ENCODE measurements at regions not wholly inside any gene's neighbourhood (a gene's known extent, or its start where the extent isn't known, plus 50 kb on each side); places are given as distances from the start of the nearest gene placed in this dataset.

DNA sequence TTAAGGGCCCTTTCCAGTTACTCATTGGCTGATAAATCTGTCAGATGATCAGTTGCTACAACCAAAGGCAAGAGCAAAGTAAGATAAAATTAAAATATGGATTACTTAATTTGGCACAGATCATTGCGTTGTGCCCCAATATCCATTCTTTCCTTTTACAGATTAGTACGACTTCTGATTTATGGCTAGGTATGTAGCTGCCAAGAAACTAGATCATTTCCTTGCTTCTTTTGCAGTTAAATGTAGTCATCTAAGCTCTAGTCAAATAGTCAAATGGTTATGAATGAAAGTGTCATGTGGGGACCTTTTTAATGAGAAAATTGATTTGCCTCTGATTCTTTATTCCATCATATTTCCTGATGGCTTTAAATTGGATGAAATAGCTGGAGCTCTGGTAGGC is 1039.9 kb upstream of the FLRT2 start:
- H3K27ac Mint-ChIP-seq: no peak overlapping the region
- no peak for DNase-seq (ENCODE audit: low spot score)
- no peaks in the 10 kb centered on the region for H3K27me3 Mint-ChIP-seq (ENCODE audit: low read depth)
- ChIA-PET POLR2A (no interaction called here), CTCF (no interaction called here)
- no peak for TF ChIP-seq GTF2I (CRISPR knock-in tag; conservative IDR thresholded peaks at IDR 0.05)
- no peak for TF ChIP-seq MYBL2 (CRISPR knock-in tag; IDR thresholded peaks at IDR 0.05)
- no peak for TF ChIP-seq MXD4 (CRISPR knock-in tag; IDR thresholded peaks at IDR 0.05; ENCODE audit: borderline replicate concordance)
- TF ChIP-seq ZNF671 (CRISPR knock-in tag; IDR thresholded peaks at IDR 0.05): no peak
- TF ChIP-seq, protein P1, sequence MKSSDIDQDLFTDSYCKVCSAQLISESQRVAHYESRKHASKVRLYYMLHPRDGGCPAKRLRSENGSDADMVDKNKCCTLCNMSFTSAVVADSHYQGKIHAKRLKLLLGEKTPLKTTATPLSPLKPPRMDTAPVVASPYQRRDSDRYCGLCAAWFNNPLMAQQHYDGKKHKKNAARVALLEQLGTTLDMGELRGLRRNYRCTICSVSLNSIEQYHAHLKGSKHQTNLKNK (CRISPR knock-in tag; IDR thresholded peaks at IDR 0.05): no peak
- TF ChIP-seq, protein P2, sequence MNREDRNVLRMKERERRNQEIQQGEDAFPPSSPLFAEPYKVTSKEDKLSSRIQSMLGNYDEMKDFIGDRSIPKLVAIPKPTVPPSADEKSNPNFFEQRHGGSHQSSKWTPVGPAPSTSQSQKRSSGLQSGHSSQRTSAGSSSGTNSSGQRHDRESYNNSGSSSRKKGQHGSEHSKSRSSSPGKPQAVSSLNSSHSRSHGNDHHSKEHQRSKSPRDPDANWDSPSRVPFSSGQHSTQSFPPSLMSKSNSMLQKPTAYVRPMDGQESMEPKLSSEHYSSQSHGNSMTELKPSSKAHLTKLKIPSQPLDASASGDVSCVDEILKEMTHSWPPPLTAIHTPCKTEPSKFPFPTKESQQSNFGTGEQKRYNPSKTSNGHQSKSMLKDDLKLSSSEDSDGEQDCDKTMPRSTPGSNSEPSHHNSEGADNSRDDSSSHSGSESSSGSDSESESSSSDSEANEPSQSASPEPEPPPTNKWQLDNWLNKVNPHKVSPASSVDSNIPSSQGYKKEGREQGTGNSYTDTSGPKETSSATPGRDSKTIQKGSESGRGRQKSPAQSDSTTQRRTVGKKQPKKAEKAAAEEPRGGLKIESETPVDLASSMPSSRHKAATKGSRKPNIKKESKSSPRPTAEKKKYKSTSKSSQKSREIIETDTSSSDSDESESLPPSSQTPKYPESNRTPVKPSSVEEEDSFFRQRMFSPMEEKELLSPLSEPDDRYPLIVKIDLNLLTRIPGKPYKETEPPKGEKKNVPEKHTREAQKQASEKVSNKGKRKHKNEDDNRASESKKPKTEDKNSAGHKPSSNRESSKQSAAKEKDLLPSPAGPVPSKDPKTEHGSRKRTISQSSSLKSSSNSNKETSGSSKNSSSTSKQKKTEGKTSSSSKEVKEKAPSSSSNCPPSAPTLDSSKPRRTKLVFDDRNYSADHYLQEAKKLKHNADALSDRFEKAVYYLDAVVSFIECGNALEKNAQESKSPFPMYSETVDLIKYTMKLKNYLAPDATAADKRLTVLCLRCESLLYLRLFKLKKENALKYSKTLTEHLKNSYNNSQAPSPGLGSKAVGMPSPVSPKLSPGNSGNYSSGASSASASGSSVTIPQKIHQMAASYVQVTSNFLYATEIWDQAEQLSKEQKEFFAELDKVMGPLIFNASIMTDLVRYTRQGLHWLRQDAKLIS (CRISPR knock-in tag; IDR thresholded peaks at IDR 0.05; ENCODE audit: borderline replicate concordance): no peak
- TF ChIP-seq, protein P3, sequence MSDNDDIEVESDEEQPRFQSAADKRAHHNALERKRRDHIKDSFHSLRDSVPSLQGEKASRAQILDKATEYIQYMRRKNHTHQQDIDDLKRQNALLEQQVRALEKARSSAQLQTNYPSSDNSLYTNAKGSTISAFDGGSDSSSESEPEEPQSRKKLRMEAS (CRISPR knock-in tag; IDR thresholded peaks at IDR 0.05): no peak
- H3K9me3 Mint-ChIP-seq: peaks cover 16% of the 10 kb centered on the region
- H3K36me3 Mint-ChIP-seq: peaks cover 9% of the 10 kb centered on the region; the same call in 1 of the 2 replicates
- no peak overlapping the region for H3K4me3 Mint-ChIP-seq
- peaks cover 11% of the 10 kb centered on the region for H3K4me1 Mint-ChIP-seq
- ATAC-seq: no peak

DNA sequence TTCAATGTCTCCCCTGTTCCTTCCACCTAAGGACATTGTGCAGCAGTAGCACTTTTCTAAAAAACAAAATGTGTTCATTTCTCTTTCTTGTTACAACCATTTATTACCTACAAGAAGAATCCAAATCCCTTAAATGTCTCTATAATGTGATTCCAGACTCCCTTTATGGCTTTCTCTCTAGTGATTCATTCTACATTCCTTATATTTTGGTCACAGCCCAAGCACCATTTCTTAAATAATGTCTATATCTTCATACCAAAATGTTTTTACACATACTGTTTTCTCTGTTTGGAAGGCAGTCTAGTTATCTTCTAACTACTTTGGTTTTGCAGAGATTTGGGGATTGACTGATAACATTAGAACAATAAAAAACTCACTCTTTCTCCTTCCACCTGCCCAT is 1037.3 kb upstream of the FLRT2 start:
- peaks cover 12% of the 10 kb centered on the region for H3K36me3 Mint-ChIP-seq
- no peaks in the 10 kb centered on the region for H3K27me3 Mint-ChIP-seq (ENCODE audit: low read depth)
- H3K4me3 Mint-ChIP-seq: no peak overlapping the region
- ChIA-PET CTCF (no interaction called here), POLR2A (no interaction called here)
- H3K27ac Mint-ChIP-seq: no peak overlapping the region
- ATAC-seq: no peak
- H3K4me1 Mint-ChIP-seq: peaks cover 11% of the 10 kb centered on the region
- TF ChIP-seq SMAD4 (CRISPR knock-in tag; IDR thresholded peaks at IDR 0.05): no peak
- no peak for TF ChIP-seq TEAD1 (CRISPR knock-in tag; IDR thresholded peaks at IDR 0.05)
- TF ChIP-seq, protein P4, sequence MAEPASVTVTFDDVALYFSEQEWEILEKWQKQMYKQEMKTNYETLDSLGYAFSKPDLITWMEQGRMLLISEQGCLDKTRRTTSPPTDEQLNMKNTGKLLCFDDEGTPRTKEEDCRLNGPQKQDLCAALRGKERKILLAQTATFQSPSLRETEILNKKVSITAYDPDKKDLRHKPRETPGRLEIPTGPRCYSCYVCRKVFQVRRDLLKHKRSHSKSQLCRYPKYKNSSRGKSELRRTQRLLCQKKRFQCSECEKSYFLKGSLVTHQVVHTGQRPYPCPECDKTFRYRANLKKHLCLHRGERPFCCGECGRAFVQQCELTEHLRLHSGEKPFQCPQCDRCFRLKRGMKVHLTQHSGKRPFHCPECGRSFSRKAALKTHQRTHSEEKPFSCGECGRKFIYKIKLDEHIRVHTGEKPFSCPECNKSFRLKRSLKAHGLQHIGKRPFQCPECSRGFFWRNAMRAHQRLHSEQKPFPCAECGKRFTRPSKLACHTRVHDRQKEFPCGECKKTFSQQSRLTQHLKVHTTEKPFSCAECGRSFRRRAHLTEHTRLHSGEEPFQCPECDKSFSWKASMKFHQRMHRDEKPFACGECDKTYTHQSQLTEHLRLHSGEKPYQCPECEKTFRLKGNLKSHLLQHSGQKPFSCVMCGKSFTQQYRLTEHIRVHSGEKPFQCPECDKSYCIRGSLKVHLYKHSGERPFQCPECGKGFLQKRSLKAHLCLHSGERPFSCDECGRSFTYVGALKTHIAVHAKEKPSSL (CRISPR knock-in tag; conservative IDR thresholded peaks at IDR 0.05): no peak
- TF ChIP-seq, protein P3 (CRISPR knock-in tag; IDR thresholded peaks at IDR 0.05): no peak
- no peak for TF ChIP-seq CBFB (CRISPR knock-in tag; IDR thresholded peaks at IDR 0.05; ENCODE audit: low read depth)
- TF ChIP-seq KAT7 (CRISPR knock-in tag; IDR thresholded peaks at IDR 0.05; ENCODE audit: borderline replicate concordance): no peak
- TF ChIP-seq OVOL2 (CRISPR knock-in tag; IDR thresholded peaks at IDR 0.05; ENCODE audit: borderline replicate concordance): no peak
- DNase-seq (ENCODE audit: low spot score): no peak
- peaks cover 20% of the 10 kb centered on the region for H3K9me3 Mint-ChIP-seq

DNA sequence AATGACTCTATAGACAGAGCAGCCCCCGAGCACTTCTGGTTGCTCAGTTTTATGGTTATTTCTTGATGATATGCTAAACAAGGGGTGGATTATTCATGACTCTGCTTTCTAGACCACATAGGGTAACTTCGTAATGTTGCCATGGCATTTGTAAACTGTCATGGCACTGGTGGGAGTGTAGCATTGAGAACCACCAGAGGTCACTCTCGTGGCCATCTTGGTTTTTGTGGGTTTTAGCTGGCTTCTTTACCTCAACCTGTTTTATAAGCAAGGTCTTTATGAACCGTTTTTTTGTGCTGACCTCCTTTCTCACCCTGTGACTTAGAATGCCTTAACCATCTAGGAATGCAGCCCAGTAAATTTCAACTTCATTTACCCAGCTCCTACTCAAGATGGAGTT is 1036.2 kb upstream of the FLRT2 start:
- Mint-ChIP-seq H3K4me1 (peaks cover 14% of the 10 kb centered on the region), H3K36me3 (peaks cover 12% of the 10 kb centered on the region), H3K9me3 (peaks cover 20% of the 10 kb centered on the region), H3K27me3 (ENCODE audit: low read depth) (no peaks in the 10 kb centered on the region), H3K4me3 (no peak overlapping the region), H3K27ac (no peak overlapping the region)
- DNase-seq (ENCODE audit: low spot score) (peak; percentile 15), ATAC-seq (peak; percentile 30; the same call in 1 of the 2 replicates)
- POLR2A ChIA-PET: interaction anchor here (0.6 kb wide), 1 partner anchor 105 kb away, joined by 3 read pairs; no protein-coding TSS in a partner anchor
- TF ChIP-seq OVOL2 (CRISPR knock-in tag; IDR thresholded peaks at IDR 0.05; ENCODE audit: borderline replicate concordance) (no peak), ZNF396 (CRISPR knock-in tag; IDR thresholded peaks at IDR 0.05; ENCODE audit: borderline replicate concordance) (no peak), SP1 (CRISPR knock-in tag; conservative IDR thresholded peaks at IDR 0.05) (no peak)
- TF ChIP-seq, protein P5, sequence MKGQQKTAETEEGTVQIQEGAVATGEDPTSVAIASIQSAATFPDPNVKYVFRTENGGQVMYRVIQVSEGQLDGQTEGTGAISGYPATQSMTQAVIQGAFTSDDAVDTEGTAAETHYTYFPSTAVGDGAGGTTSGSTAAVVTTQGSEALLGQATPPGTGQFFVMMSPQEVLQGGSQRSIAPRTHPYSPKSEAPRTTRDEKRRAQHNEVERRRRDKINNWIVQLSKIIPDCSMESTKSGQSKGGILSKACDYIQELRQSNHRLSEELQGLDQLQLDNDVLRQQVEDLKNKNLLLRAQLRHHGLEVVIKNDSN (CRISPR knock-in tag; IDR thresholded peaks at IDR 0.05): no peak
- CTCF ChIA-PET: interaction anchor here (0.6 kb wide), 1 partner anchor 165 kb away, joined by 4 read pairs; no protein-coding TSS in a partner anchor

Data from WTC11 (cell line).